NAMALWA (cell line): ENCODE measurements at regions not wholly inside any gene's neighbourhood (a gene's known extent, or its start where the extent isn't known, plus 50 kb on each side); places are given as distances from the start of the nearest gene placed in this dataset.
"Not testable (repeated sequence)": the region's sequence is repeated elsewhere in the genome, so short reads cannot be mapped to it uniquely, and the experiment has no call there.

Source experiments
- DNase-seq: peaks from one replicate; pipeline ENCODE4 v3.0.0-alpha.2; 2015; ENCODE audit warnings: low spot score

DNA sequence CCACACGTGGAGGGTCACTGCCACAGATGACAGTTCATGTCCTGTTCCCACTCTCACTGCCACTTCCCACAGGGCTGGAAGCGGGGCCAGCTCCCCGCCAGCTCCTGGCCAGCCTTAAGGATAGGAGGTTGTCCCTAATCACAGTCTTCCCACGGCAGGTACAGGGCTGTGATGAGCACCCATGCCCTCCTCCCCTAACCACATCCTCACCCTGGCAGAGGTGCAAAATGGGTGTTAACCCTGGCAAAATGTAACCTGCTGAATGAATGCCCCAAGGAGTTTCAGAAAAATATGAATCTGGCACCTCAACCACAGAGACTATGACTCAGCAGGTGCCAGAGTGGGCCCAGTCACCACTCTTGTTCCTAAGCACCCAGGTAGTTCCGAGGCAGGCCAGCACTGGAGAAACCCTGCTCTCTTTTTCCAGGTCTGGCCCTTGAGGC, 185.1 kb upstream of the TPM1 start:
- DNase-seq, result no peak

DNA sequence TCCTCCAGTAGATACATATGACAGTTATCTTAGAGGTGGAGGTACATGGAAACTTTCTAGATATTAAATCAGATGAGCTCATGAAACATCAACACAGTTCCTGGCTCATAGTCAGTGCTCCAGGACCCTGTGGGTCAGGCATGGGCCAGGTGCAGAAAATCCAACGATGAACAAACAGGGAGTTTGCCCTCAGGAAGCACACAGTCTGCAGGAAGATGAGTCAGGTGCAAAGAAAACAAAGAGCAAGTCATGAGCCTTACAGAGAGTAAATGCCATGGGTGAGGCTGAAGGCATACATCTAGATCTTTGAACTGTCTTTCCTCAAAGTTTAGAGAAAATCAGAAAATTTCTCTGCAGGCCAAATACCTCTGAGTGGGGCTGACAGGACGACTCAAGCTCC, 184.2 kb upstream of the TPM1 start:
- DNase-seq, result no peak

DNA sequence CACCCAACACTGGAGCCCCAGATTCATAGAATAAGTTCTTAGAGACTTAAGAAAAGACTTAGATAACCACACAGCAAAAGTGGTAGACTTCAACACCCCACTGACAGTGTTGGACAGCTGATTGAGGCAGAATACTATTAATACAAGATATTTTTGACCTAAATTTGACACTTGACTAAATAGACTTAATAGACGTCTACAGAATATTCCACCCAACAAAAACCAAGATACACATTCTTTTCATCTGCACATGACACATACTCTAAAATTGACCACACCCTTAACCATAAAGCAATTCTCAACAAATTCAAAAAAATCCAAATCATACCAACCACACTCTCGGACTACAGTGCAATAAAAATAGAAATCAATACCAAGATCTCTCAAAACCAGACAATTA, 179.8 kb upstream of the TPM1 start:
- DNase-seq, result no peak

- DNase-seq, result no peak
Measured at GRCh38 chr15:62866366-62866765, 176.2 kb upstream of the TPM1 start.

- no peak for DNase-seq
Measured at GRCh38 chr15:62867844-62868243, 174.7 kb upstream of the TPM1 start.

DNA sequence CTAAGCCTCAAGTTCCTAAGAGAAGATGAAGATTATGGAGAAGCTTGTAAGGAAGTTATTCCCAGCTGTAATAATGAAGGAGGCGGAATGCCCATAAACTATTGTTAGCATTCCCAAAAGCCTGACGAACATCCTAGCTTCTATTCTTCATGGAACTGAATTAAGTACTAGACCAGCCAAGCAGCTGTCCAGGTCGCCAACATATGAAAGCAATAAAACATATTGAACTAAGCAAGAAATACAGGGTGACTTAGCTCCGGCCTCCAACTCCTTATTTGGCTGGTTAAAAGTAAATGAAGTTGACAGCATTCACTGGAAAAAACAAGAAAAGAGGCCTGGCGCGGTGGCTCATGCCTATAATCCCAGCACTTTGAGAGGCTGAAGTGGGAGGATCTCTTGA, 174.0 kb upstream of the TPM1 start:
- no peak for DNase-seq

- DNase-seq, result no peak
Measured at GRCh38 chr15:62869116-62869515, 173.4 kb upstream of the TPM1 start.

DNA sequence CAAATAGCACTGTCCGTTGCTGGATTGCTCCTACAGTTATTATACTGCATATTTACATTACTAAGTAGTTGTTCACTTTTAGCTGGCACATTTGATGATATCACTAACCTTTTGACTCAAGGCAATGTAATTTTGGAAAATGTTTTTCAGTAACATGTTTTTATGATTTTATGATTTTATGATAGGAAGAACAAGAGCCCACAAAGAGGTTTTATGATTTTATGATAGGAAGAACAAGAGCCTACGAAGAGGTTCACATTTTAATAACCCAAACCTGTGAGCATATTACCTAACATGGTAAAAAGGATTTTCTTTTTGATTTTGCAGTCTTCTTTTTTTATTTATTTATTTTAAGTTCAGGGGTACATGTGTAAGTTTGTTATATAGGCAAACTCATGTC, 172.3 kb upstream of the TPM1 start:
- no peak for DNase-seq

DNA sequence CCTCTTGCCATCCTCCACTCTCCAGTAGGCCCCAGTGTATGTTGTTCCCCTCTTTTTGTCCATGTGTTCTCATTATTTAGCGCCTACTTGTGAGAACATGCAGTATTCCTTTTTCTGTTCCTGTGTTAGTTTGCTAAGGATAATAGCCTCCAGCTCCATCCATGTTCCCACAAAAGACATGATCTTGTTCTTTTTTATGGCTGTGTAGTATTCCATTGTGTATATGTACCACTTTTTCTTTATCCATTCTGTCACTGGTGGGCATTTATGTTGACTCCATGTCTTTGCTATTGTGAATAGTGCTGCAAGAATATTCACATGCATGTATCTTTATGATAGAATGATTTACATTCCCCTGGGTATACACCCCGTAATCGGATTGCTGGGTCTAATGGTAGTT, 171.8 kb upstream of the TPM1 start:
- not testable (repeated sequence) for DNase-seq

DNA sequence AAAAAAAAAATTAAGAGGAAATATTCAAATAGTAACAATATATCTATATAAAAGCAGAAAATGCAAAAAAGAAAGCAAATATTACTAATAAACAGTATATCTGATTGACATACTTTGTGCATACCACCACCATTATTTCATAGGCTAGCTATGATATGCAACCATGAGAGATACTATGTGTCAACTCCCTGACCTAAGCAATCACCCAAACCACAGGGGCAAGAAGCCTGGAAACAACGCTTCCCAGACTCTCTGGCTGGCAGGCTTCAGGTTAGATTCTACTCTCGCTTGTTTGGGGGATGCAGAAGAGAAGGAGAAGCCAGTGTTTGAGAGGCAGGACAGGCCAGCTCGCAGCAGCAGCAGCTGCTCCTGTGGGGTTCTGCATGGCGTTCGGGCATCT, 169.3 kb upstream of the TPM1 start:
- no peak for DNase-seq

- DNase-seq, result no peak
Measured at GRCh38 chr15:62874064-62874463, 168.5 kb upstream of the TPM1 start.

- no peak for DNase-seq
Measured at GRCh38 chr15:62874959-62875625, 167.5 kb upstream of the TPM1 start.

DNA sequence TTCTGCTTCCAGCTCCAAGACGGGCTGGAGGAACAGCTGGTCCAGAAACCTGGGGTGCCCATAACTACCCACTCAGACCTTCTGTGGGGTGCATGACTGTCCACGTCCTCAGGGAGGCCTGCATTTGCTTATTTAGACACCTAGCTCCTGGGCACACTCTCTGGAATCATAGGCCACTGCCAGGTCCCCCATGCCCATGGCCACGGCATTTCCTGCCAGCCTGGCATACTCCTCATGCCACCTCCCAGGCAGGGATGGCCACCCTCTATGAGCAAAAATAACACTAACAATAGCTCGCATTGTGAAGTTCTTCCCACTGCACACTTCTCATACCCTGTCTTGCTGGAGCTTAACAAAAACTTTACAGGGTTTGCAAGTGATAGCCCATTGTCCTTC, 166.9 kb upstream of the TPM1 start:
- no peak for DNase-seq

- no peak for DNase-seq
Measured at GRCh38 chr15:62877276-62877857, 165.2 kb upstream of the TPM1 start.

DNA sequence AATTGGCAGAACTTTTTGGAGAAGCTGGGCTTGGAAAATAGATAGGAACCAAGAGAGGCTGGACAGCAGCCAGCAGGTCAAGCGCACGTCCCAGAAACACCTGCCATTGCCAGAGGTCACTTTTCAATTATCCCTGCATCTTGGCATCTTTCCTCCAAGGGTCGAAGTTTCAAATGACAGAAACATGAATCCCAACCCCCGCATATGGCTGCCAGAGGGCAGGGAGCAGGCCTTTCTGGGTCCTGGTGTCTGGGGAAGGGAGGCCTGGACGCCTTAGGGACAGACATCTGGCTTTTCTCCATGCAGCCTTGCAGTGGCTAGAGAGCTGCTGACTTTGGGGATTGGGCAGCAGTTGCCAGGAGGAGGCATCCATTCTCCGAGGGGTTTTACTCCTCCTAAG, 164.5 kb upstream of the TPM1 start:
- no peak for DNase-seq

GRCh38 chr15:62879770-62880169, 162.8 kb upstream of the TPM1 start:
- no peak for DNase-seq

DNA sequence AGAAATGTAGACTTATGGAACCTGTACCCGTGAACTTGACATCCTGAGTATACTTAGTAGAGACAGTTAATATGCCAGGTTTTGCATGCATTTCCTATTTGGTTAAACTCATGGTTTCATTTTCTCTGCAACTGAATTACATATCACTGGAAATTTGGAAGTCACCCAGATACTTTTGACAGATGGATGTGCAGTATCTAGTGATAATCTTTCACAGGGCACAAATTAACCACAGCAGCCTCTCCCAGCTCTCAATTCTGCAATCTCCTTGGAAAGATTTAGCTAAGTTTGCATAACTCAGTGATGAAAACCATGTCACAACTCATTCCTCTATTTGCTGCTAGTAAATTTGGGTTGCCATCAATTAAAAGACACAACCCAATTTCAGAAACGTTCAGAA, 162.3 kb upstream of the TPM1 start:
- DNase-seq, result no peak

GRCh38 chr15:62881056-62881455, 161.5 kb upstream of the TPM1 start:
- no peak for DNase-seq

- DNase-seq, result no peak
Measured at GRCh38 chr15:62883938-62884479, 158.5 kb upstream of the TPM1 start.

DNA sequence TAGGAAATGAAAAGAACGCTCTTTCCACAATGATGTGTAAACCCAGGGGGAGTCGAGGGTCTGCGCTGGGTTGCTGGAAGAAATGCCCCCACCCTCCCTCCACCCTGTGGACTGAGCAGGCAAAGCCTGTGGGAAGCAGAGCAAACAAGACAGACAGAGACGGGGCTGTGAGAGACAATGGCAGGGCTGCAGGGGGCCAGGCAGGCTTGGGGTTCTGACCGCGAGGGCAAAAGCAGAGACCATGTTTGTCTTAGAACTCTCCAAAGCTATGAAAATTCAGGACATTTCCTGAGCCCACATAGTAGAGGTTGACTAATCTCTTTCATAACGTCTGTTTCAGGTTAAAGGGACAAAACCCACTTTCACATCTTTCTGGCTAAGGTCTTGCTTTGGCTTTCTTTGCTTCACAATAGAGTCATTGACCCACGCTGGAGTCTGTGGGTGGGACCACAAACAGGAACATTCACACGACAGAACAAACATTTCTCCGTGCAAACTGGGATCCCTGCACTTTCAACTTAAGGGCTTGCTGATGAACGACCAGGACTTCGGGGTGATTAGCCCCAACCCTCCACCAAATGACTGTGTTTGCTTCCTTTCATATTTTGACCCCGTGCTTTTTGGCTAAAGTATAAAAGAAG, 156.0 kb upstream of the TPM1 start:
- DNase-seq, result no peak

- DNase-seq, result no peak
Measured at GRCh38 chr15:62887113-62887570, 155.4 kb upstream of the TPM1 start.

- no peak for DNase-seq
Measured at GRCh38 chr15:62888623-62889022, 153.9 kb upstream of the TPM1 start.

DNA sequence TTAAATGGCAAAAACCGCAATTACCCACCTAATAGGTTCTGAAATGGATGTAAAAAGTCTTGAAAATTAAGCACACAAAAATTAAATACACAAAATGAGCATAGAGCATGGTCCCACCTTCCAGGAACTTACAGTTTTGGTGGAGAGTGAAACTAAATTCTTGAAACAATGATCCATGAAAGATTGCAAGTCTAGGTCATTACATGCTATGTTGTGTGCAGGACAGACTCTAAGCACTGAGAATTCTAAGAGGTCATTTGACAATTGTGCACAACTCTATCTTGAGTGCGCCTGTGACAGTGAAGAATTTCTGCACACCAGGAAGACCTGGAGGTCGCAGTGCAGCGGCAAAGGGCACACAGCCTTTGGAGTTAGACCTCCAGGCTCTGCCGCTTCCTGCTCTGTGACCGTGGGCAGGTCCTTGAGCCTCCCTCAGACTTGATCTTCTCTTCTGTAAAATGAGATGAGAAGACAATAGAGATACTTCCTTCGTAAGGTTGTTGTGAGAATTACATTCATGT, 153.3 kb upstream of the TPM1 start:
- DNase-seq, result no peak
